Keratinocyte (primary cell): ENCODE measurements at regions not wholly inside any gene's neighbourhood (a gene's known extent, or its start where the extent isn't known, plus 50 kb on each side); places are given as distances from the start of the nearest gene placed in this dataset.
"Not testable (repeated sequence)": the region's sequence is repeated elsewhere in the genome, so short reads cannot be mapped to it uniquely, and the experiment has no call there.

ENCODE experiments used
- CTCF ChIP-seq, 3 experiments: IDR thresholded peaks in 1 of 3; conservative IDR thresholded peaks in 1 of 3; optimal IDR thresholded peaks in 1 of 3; 2 replicates in 2 of 3; 3 replicates in 1 of 3; pipeline versions ENCODE3 to v1.5.1; 2011; ENCODE audit warnings: low read length in 3 of 3, mild to moderate bottlenecking in 3 of 3, moderate library complexity in 2 of 3, control low read depth in 1 of 3, inconsistent platforms in 1 of 3; ENCODE audit not compliant: insufficient read depth in 2 of 3; ENCODE audit errors: extremely low read depth in 1 of 3
- EZH2 ChIP-seq: IDR thresholded peaks from one replicate; pipeline ENCODE4 v1.6.1; 2012; ENCODE audit warnings: inconsistent platforms, mild to moderate bottlenecking, low read length, moderate library complexity

GRCh38 chr18:66866427-66866940 is 262.6 kb upstream of the CDH19 start:
- not testable (repeated sequence) for TF ChIP-seq CTCF (optimal IDR thresholded peaks at IDR 0.05 in 1 of 3, IDR thresholded peaks at IDR 0.05 in 1 of 3, conservative IDR thresholded peaks at IDR 0.05 in 1 of 3; ENCODE audit: extremely low read depth in 1 of 3, insufficient read depth in 2 of 3, low read length in 3 of 3); EZH2
